Hematopoietic multipotent progenitor cell treated with erythropoietin and hydrocortisone succinate and interleukin-3 and kit ligand, for 17 days (in vitro differentiated cells): ENCODE measurements at regions not wholly inside any gene's neighbourhood (a gene's known extent, or its start where the extent isn't known, plus 50 kb on each side); places are given as distances from the start of the nearest gene placed in this dataset.
"Not testable (repeated sequence)": the region's sequence is repeated elsewhere in the genome, so short reads cannot be mapped to it uniquely, and the experiment has no call there.

ENCODE experiments used
- DNase-seq: peaks from one replicate; pipeline ENCODE4 v3.0.0-alpha.2; 2015; ENCODE audit warnings: low spot score

GRCh38 chrX:40373641-40374040 lies 207.1 kb upstream of the ATP6AP2 start:
- no peak for DNase-seq

- no peak for DNase-seq
Measured at GRCh38 chrX:40373025-40373424, 207.7 kb upstream of the ATP6AP2 start.

DNA sequence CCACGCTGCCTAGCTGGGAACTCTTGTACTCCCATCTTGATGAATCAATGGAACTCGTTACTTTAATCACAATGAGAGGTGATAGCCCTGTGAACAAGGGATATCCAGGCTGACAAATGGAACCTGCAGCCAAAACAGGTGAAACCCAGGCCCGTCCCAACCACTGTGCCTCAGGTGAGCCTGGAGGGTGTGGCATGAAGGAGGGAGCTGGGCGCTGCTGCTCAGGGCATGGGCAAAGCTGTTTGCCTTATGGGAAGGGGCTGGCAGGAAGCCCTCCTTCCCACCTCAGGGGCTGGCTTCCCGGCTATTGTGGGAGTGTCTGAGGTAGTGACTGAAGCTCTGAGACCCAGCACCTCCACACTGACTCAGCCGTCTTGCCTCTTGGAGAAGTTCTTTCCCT lies 209.4 kb upstream of the ATP6AP2 start:
- DNase-seq = no peak

DNA sequence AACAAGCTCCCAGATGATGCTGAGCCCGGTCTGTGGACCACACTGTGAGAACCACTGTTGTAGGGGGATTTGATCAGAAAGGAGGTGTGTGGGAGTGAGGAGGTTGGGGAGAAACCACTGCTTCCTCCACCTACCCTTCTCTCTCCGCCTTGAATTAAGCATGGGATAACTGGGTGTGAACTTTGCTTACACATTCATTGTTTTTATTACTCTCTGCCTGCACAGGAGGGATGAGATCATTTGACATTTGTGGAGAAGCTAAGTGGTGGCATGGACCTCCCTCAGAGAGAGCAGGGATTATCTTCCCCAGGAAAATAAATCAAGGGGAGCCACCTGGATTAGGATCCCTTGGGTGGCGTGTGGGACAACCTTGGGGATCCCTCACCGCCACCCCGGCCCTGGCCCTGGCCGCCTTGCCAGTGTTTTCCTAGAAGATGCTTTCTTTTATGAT lies 212.1 kb upstream of the ATP6AP2 start:
- no peak for DNase-seq

- no peak for DNase-seq
Measured at GRCh38 chrX:40366661-40367060, 214.1 kb upstream of the ATP6AP2 start.

- not testable (repeated sequence) for DNase-seq
Measured at GRCh38 chrX:40362291-40362690, 218.5 kb upstream of the ATP6AP2 start.

DNA sequence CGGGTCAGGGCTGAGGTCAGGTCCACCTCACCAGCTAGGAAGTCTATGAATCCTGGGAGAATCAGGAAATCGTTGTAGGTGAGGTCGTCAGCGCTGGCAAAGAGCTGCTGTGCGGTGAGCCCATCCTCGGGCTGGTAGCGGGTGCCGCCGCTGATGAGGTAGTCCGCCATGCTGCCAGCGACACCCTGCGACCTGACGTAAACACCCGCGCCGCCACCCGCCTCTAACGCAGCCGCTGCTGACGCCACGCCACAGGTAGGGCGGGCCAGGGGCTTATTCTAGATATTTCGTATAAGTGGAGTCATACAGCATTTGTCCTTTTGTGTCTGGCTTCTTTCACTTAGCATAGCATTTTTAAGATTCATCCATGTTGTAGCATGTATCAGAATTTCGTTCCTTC lies 220.2 kb upstream of the ATP6AP2 start:
- no peak for DNase-seq

- DNase-seq = no peak
Measured at GRCh38 chrX:40359593-40359992, 221.2 kb upstream of the ATP6AP2 start.

- no peak for DNase-seq
Measured at GRCh38 chrX:40358994-40359393, 221.8 kb upstream of the ATP6AP2 start.

DNA sequence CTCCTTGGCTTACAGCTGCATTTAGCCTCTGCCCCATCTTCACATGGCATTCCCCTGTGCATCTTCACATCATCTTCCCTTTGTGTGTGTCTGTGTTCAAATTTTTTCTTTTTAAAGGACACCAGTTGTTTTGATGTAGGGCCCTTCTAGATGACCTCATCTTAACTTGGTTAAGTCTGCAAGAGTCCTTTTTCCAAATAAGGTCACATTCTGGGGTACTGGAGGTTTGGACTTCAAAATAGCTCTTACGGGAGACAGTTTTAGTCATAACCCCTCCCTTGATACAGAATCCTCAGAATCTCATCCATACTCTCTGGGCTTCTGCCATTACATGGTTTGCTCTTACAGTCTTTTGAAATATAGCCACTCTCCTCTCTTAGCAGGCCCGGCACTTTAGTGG lies 231.5 kb upstream of the ATP6AP2 start:
- DNase-seq = no peak

DNA sequence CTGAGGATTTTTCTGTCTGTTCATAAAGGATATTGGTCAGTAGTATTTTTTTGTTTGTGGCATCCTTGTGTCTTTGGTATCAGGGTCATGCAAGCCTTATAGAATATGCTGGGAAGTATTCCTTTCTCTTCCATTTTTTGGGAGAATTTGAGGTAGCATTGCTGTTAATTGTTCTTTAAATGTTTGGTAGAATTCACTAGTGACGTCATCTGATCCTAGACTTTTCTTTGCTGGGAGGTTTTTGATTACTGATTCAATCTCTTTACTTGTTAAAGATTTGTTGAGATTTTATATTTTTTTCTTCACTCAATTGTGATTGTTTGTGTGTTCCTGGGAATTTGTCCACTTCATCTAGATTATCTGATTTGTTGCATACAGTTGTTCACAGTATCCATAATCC lies 234.4 kb upstream of the ATP6AP2 start:
- no peak for DNase-seq

DNA sequence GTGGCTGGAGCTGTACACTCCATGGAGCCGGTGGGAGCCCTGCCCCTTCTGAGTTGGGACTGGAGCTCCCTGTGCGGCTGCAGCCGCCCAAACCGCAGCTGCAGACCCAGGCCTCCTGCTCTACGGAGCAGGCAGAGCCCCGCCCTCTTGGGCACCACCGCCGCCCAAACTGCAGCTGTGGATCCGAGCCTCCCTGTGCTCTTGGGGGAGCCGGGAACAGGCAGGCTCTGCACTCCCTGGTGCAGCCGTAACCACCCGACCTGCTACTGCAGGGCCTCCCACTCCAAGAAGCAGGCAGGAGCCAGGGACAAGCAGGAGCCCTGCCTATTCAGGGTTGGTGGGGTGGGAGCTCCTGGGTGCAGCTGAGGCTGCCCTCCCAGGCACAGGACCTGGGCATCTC lies 237.5 kb upstream of the ATP6AP2 start:
- no peak for DNase-seq

DNA sequence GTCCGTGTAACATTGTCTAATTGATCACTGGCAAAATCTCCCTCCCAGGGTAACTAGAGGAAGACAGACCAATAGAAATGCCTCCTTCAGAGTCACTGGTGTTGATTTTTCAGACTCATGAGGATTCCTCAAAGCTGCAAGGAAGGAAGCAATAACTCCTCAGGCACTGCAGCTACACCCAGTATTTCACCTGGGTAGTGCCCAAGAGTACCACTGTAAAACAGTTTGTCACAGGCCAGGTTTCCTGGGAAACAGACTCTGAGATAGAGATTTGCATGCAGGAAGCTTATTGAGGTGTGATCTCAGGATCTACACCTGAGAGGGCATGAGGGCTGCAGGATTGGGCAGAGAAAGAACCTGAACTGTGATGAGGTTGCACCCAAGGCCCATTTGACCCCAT lies 240.7 kb upstream of the ATP6AP2 start:
- DNase-seq = no peak

DNA sequence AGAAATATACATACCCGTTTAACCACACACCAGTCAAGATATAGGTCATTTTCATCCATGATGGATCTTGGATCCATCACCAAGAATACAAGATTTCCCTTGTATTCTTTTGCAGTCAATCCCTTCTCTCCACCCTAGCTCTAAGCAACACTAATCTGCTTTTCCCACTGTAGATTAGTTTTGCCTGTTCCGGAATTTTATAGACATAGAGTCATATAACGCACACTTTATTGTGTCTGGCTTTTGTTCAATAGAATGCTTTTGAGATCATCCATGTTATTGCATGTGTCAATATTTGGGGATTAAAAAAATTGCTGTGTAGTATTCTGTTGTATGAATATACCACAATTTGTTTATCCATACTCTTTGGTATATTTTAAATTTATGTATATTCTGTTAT lies 235.6 kb upstream of the BCOR start:
- DNase-seq = no peak

DNA sequence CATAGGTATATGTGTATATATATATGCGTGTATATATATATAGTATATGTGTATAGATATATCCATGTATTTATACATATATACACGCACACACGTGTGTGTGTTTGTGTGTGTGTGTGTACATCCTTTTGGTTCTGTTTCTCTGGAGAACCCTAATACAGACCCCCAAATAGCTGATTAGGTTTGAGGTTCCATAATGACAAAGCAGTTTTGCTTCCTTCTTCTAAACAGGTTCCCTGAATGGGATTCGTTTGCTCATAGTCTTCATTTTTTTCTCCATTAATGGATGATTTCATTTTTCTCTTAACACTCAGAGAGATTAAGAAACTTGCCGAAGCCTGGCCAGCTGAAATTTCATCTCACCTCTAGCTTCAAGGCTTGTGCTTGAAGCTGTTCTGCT lies 234.0 kb upstream of the BCOR start:
- no peak for DNase-seq

DNA sequence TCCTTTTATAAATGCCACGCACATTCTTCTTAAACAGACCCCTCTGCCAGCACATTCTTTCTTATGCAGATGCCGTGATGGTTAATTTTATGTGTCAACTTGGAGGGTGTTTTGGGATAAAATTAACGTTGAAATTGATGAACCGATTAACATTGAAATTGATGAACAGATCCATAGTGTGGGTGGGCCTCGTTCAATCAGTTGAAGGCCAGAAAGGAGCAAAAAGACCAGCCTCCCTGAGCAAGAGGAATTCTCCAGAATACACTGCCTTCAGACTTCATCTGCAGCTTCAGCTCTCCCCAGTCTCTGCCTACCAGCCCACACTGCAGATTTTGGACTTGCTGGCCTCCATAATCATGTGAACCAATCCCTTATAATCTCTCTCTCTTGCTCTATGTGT lies 233.6 kb upstream of the BCOR start:
- DNase-seq = no peak

DNA sequence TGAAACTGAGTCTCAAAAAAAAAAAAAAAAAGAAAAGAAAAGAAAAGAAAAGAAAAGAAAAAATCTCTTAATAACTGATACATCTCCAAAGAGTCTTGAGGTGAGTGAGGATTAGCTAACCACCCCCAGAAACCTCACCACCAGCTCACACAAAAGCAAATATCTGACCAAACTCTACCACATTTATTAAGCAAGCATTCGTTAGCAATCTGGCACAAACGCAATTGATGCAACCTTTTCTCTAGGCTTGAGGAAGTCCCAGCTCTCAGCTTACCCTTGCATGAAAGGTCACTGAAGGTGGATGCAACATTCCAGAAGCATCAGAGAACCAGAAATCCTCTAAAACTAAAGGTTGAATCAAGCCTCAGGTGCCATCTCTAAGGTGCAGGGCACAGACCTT lies 231.9 kb upstream of the BCOR start:
- DNase-seq = no peak

DNA sequence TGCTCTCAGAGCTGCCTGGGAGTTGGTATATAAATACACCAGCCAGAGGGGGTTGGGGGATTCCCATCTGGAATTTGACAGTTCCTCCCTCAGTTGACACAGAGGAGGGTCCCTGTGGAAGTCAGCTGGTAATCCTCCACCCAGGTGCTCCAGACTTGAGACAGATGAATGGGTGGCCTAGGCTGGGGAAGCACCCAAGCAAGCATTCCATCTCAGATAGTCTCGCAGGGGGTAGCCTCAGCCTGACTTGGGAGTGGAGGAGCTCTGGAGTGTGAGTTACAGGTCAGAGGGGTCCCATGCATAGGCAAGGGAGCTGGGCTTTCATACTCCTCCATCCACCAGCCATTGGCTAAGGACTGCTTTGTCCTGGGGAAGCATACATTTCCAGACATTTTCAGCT lies 229.3 kb upstream of the BCOR start:
- DNase-seq = no peak

GRCh38 chrX:40326186-40326965 lies 228.6 kb upstream of the BCOR start:
- no peak for DNase-seq

DNA sequence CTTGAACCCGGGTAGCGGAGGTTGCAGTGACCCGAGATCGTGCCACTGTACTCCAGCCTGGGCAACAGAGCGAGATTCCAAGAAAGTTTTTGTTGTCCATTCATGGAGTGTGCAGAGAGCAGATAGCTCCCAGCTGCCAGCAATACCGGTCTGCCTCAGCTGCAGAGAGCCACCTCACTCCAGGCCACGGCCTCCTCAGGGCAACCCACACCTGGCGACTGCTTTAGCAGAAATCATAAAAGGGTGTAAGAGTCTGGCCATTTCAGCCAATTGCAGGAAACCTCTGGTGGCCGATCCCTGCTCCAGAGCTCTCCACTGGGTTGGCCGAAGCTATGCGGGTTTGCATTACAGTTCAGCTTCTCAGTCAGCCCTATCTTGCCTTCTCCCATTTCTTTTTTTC lies 227.4 kb upstream of the BCOR start:
- DNase-seq = no peak

DNA sequence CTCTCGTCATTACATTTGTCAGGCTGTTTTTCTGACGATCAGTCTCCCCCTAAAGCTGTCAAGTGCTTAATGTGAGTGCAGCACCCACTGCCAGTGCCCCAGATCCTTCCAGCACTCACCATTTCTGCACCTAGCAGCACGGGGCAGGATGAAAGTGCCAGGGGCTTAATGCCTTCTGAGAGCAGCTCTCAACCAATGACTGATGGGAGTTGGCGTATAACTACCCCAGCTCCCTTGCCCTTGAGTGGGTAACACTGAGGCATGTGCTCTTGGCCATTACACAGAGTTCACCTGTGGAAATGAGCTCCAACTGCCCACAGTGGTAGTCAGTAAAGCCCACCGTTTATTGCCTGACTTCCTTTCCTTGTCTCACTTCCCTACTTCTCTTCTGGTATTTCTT lies 226.2 kb upstream of the BCOR start:
- no peak for DNase-seq

- no peak for DNase-seq
Measured at GRCh38 chrX:40320819-40321218, 223.1 kb upstream of the BCOR start.

DNA sequence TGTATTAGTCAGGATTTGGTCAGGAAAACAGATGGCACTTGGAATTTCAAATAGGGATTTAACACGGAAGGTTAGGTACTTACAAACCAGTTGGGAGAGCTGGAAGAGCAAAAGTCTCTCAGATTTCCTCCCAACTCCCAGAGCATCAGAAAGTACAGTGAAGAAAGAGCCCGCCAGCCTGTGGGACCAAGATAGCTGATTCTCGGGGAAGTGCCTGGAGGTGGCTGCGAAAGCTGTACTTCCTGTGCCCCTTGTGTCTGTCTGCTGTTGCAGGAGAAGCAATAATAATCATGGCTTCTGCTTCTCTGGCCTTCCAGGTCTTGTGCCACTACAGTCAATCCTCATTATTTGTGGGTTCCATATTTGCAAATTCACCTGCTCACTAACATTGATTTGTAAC lies 221.0 kb upstream of the BCOR start:
- DNase-seq = no peak

- no peak for DNase-seq
Measured at GRCh38 chrX:40318076-40318475, 220.3 kb upstream of the BCOR start.
